Neural cell (in vitro differentiated cells): ENCODE measurements at regions not wholly inside any gene's neighbourhood (a gene's known extent, or its start where the extent isn't known, plus 50 kb on each side); places are given as distances from the start of the nearest gene placed in this dataset.

ENCODE experiments used
- MXI1 ChIP-seq: fragments of 450-650 bp; conservative IDR thresholded peaks from 2 replicates; pipeline ENCODE4 v1.6.1; 2014; ENCODE audit warnings: antibody characterized with exemption, mild to moderate bottlenecking; ENCODE audit not compliant: poor library complexity, severe bottlenecking
- TF ChIP-seq, protein P1 (sequence below): fragments of 450-650 bp; IDR thresholded peaks from 2 replicates; pipeline ENCODE4 v1.5.1; 2014; ENCODE audit warnings: antibody characterized with exemption, mild to moderate bottlenecking, moderate library complexity; ENCODE audit not compliant: poor library complexity, severe bottlenecking

DNA sequence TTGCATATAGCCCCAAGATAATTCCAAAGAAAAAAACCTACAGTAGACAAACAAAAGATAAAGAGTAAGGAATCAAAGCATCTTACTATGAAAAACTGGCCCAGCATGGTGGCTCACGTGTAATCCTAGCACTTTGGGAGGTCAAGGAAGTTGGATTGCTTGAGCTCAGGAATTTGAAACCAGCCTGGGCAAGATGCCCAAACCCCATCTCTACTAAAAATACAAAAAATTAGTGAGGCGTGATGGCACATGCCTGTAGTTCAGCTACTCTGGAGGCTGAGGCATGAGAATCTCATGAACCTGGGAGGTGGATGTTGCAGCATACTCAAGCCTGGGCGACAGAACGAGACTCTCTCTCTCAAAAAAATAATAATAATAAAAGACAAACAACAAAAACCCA is 764.7 kb upstream of the KIF2B start:
- TF ChIP-seq MXI1, result no peak
- TF ChIP-seq, protein P1, sequence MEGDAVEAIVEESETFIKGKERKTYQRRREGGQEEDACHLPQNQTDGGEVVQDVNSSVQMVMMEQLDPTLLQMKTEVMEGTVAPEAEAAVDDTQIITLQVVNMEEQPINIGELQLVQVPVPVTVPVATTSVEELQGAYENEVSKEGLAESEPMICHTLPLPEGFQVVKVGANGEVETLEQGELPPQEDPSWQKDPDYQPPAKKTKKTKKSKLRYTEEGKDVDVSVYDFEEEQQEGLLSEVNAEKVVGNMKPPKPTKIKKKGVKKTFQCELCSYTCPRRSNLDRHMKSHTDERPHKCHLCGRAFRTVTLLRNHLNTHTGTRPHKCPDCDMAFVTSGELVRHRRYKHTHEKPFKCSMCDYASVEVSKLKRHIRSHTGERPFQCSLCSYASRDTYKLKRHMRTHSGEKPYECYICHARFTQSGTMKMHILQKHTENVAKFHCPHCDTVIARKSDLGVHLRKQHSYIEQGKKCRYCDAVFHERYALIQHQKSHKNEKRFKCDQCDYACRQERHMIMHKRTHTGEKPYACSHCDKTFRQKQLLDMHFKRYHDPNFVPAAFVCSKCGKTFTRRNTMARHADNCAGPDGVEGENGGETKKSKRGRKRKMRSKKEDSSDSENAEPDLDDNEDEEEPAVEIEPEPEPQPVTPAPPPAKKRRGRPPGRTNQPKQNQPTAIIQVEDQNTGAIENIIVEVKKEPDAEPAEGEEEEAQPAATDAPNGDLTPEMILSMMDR, result no peak
